ENCODE measurements at regions not wholly inside any gene's neighbourhood (a gene's known extent, or its start where the extent isn't known, plus 50 kb on each side); places are given as distances from the start of the nearest gene placed in this dataset.

DNA sequence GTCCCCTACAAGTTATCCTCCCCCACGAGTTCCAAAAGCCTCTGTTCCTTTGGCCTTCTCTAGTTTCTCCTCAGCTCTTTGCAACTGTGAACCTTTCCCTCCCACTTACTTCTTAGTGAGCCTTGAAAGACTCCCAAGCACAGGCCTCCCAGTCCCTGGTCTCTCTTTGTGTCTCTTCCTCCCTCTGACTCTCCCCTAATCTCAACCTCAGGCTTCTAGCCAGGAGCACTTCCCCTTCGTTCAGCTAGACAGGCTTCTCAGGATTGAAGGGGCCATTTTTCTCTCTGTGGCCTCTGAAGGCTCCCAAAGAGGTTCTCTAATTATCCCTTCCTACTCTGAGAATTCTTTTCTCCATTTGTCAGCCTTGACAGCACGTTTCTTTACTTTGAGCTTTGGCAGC is 50.2 kb upstream of the PHYHIPL start:
- TF ChIP-seq, protein P1, sequence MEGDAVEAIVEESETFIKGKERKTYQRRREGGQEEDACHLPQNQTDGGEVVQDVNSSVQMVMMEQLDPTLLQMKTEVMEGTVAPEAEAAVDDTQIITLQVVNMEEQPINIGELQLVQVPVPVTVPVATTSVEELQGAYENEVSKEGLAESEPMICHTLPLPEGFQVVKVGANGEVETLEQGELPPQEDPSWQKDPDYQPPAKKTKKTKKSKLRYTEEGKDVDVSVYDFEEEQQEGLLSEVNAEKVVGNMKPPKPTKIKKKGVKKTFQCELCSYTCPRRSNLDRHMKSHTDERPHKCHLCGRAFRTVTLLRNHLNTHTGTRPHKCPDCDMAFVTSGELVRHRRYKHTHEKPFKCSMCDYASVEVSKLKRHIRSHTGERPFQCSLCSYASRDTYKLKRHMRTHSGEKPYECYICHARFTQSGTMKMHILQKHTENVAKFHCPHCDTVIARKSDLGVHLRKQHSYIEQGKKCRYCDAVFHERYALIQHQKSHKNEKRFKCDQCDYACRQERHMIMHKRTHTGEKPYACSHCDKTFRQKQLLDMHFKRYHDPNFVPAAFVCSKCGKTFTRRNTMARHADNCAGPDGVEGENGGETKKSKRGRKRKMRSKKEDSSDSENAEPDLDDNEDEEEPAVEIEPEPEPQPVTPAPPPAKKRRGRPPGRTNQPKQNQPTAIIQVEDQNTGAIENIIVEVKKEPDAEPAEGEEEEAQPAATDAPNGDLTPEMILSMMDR (IDR thresholded peaks at IDR 0.05): no peak
- no peak for TF ChIP-seq POLR2A (IDR thresholded peaks at IDR 0.05)

Measured in testis (tissue), 2 donors.